GM12878 (cell line): ENCODE measurements at regions not wholly inside any gene's neighbourhood (a gene's known extent, or its start where the extent isn't known, plus 50 kb on each side); places are given as distances from the start of the nearest gene placed in this dataset.

Source experiments
- ATF3 ChIP-seq: IDR thresholded peaks from 2 replicates; pipeline ENCODE4 v1.6.1; 2011; ENCODE audit warnings: low read depth, mild to moderate bottlenecking, low read length, moderate library complexity, borderline replicate concordance; ENCODE audit errors: extremely low read depth
- CBX5 ChIP-seq: sonication (generic); IDR thresholded peaks from 2 replicates; pipeline ENCODE4 v1.6.1; 2016; ENCODE audit warnings: low read depth, moderate library complexity, mild to moderate bottlenecking, inconsistent platforms
- CTCF ChIP-seq, 3 experiments: IDR thresholded peaks in 2 of 3; conservative IDR thresholded peaks in 1 of 3; 2 replicates each; pipeline ENCODE4 v1.5.1; 2011; ENCODE audit warnings: low read depth in 3 of 3, low read length in 3 of 3, mild to moderate bottlenecking in 3 of 3, control low read depth in 2 of 3, moderate library complexity in 2 of 3, inconsistent platforms in 1 of 3, mixed read lengths in 1 of 3; ENCODE audit not compliant: control insufficient read depth in 2 of 3, insufficient read depth in 1 of 3; ENCODE audit errors: extremely low read depth in 1 of 3
- JUNB ChIP-seq: IDR thresholded peaks from 2 replicates; pipeline ENCODE4 v1.6.1; 2016; ENCODE audit warnings: antibody characterized with exemption, mild to moderate bottlenecking
- POLR2A ChIP-seq: IDR thresholded peaks from 2 replicates; pipeline ENCODE4 v1.6.1; 2011; ENCODE audit warnings: low read depth, mild to moderate bottlenecking, low read length
- RELB ChIP-seq: fragments of 450-650 bp; IDR thresholded peaks from 2 replicates; pipeline ENCODE4 v1.6.1; 2017; ENCODE audit warnings: low read depth, mild to moderate bottlenecking, moderate library complexity
- REST ChIP-seq: IDR thresholded peaks from 2 replicates; pipeline ENCODE4 v1.6.1; 2012; ENCODE audit warnings: mild to moderate bottlenecking, low read depth, low read length
- TCF12 ChIP-seq: IDR thresholded peaks from 2 replicates; pipeline ENCODE4 v1.6.1; 2011; ENCODE audit warnings: low read depth, mild to moderate bottlenecking, low read length
- ZBTB33 ChIP-seq: fragments of 450-650 bp; IDR thresholded peaks from 2 replicates; pipeline ENCODE4 v1.6.1; 2017; ENCODE audit warnings: mild to moderate bottlenecking
- ZNF274 ChIP-seq: IDR thresholded peaks from one replicate; pipeline ENCODE4 v1.8.0; 2011; ENCODE audit not compliant: insufficient read length, insufficient read depth

- TF ChIP-seq JUNB, result no peak
- no peak for TF ChIP-seq REST
- no peak for TF ChIP-seq ZBTB33
- TF ChIP-seq CBX5, result no peak
- TF ChIP-seq TCF12, result no peak
- no peak for TF ChIP-seq ATF3
- no peak for TF ChIP-seq RELB
- TF ChIP-seq CTCF (IDR thresholded peaks at IDR 0.05 in 2 of 3, conservative IDR thresholded peaks at IDR 0.05 in 1 of 3; ENCODE audit: control insufficient read depth in 2 of 3, extremely low read depth in 1 of 3, insufficient read depth in 1 of 3, low read depth in 3 of 3, low read length in 3 of 3), result no peak
- no peak for TF ChIP-seq POLR2A
- no peak for TF ChIP-seq ZNF274
Observed at GRCh38 chr7:85275204-85275603, 88.3 kb upstream of the SEMA3D start.
